ENCODE measurements at regions not wholly inside any gene's neighbourhood (a gene's known extent, or its start where the extent isn't known, plus 50 kb on each side); places are given as distances from the start of the nearest gene placed in this dataset.

GRCh38 chr3:5473471-5473870 lies 286.0 kb downstream of the EDEM1 start:
- no peak for TF ChIP-seq SIN3A (IDR thresholded peaks at IDR 0.05; ENCODE audit: borderline replicate concordance, low read depth, low read length)
- TF ChIP-seq TAF1 (CRISPR knock-in tag; IDR thresholded peaks at IDR 0.05) = no peak
- no peak for TF ChIP-seq JUNB (CRISPR knock-in tag; IDR thresholded peaks at IDR 0.05; ENCODE audit: borderline replicate concordance)
- TF ChIP-seq CTCF (CRISPR knock-in tag; IDR thresholded peaks at IDR 0.05) = no peak
